NAMALWA (cell line): ENCODE measurements at regions not wholly inside any gene's neighbourhood (a gene's known extent, or its start where the extent isn't known, plus 50 kb on each side); places are given as distances from the start of the nearest gene placed in this dataset.

Experiments used
- DNase-seq: peaks from one replicate; pipeline ENCODE4 v3.0.0-alpha.2; 2015; ENCODE audit warnings: low spot score

GRCh38 chr16:47778106-47778801 lies 317.1 kb downstream of the PHKB start:
- DNase-seq = no peak

- DNase-seq = no peak
Observed at GRCh38 chr16:47777220-47777619, 316.1 kb downstream of the PHKB start.

GRCh38 chr16:47774661-47775060 lies 313.5 kb downstream of the PHKB start:
- no peak for DNase-seq

- DNase-seq = no peak
Observed at GRCh38 chr16:47753659-47754058, 292.5 kb downstream of the PHKB start.
